ENCODE measurements at regions not wholly inside any gene's neighbourhood (a gene's known extent, or its start where the extent isn't known, plus 50 kb on each side); places are given as distances from the start of the nearest gene placed in this dataset.
"Not testable (repeated sequence)": the region's sequence is repeated elsewhere in the genome, so short reads cannot be mapped to it uniquely, and the experiment has no call there.

- 100% methylated on average over 1 of the region's 1 CpG for WGBS (ENCODE audit: insufficient coverage, insufficient read length)
- peaks cover 3% of the 10 kb centered on the region; the same call in 1 of the 2 replicates for H3K4me1 ChIP-seq (ENCODE audit: control insufficient read depth, insufficient read depth, low read length)
Observed at GRCh38 chr3:168803536-168803935, 707.8 kb upstream of the GOLIM4 start.

GRCh38 chr3:168802766-168803165 is 707.0 kb upstream of the GOLIM4 start:
- H3K27me3 ChIP-seq (ENCODE audit: control insufficient read depth, insufficient read depth, low read length) = no peaks in the 10 kb centered on the region
- DNase-seq (ENCODE audit: low read depth, low spot score) = no peak
- H3K4me1 ChIP-seq (ENCODE audit: control insufficient read depth, insufficient read depth, low read length) = peaks cover 3% of the 10 kb centered on the region; the same call in 1 of the 2 replicates
- WGBS (ENCODE audit: insufficient coverage, insufficient read length) = no CpG with 5 or more reads among the region's 4 CpGs
- H3K36me3 ChIP-seq (ENCODE audit: control insufficient read depth, insufficient read depth, low read length) = no peaks in the 10 kb centered on the region
- no peak overlapping the region for H3K27ac ChIP-seq (ENCODE audit: low read length)
- H3K4me3 ChIP-seq (ENCODE audit: low read length) = no peak overlapping the region
- H3K9me3 ChIP-seq (ENCODE audit: control insufficient read depth, insufficient read depth, low read length) = no peaks in the 10 kb centered on the region

More at GRCh38 chr3:168803536-168803935, 707.8 kb upstream of the GOLIM4 start:
- Histone ChIP-seq H3K27ac (ENCODE audit: low read length) (no peak overlapping the region), H3K4me3 (ENCODE audit: low read length) (no peak overlapping the region), H3K27me3 (ENCODE audit: control insufficient read depth, insufficient read depth, low read length) (no peaks in the 10 kb centered on the region), H3K9me3 (ENCODE audit: control insufficient read depth, insufficient read depth, low read length) (no peaks in the 10 kb centered on the region), H3K36me3 (ENCODE audit: control insufficient read depth, insufficient read depth, low read length) (no peaks in the 10 kb centered on the region)
- DNase-seq (ENCODE audit: low read depth, low spot score) = no peak

- no peak overlapping the region for H3K4me3 ChIP-seq (ENCODE audit: low read length)
- no peaks in the 10 kb centered on the region for H3K9me3 ChIP-seq (ENCODE audit: control insufficient read depth, insufficient read depth, low read length)
- WGBS (ENCODE audit: insufficient coverage, insufficient read length) = no CpG with 5 or more reads among the region's 1 CpG
- no peak overlapping the region for H3K27ac ChIP-seq (ENCODE audit: low read length)
- DNase-seq (ENCODE audit: low read depth, low spot score) = no peak
- H3K36me3 ChIP-seq (ENCODE audit: control insufficient read depth, insufficient read depth, low read length) = no peaks in the 10 kb centered on the region
- no peaks in the 10 kb centered on the region for H3K27me3 ChIP-seq (ENCODE audit: control insufficient read depth, insufficient read depth, low read length)
- H3K4me1 ChIP-seq (ENCODE audit: control insufficient read depth, insufficient read depth, low read length) = peaks cover 3% of the 10 kb centered on the region; the same call in 1 of the 2 replicates
Observed at GRCh38 chr3:168801794-168802193, 706.1 kb upstream of the GOLIM4 start.

GRCh38 chr3:168796339-168796738 is 700.6 kb upstream of the GOLIM4 start:
- no peak overlapping the region for H3K4me3 ChIP-seq (ENCODE audit: low read length)
- H3K9me3 ChIP-seq (ENCODE audit: control insufficient read depth, insufficient read depth, low read length) = no peaks in the 10 kb centered on the region
- no peaks in the 10 kb centered on the region for H3K4me1 ChIP-seq (ENCODE audit: control insufficient read depth, insufficient read depth, low read length)
- no CpG with 5 or more reads among the region's 3 CpGs for whole genome bisulfite sequencing (ENCODE audit: insufficient coverage, insufficient read length)
- no peak for DNase-seq (ENCODE audit: low read depth, low spot score)
- no peaks in the 10 kb centered on the region for H3K36me3 ChIP-seq (ENCODE audit: control insufficient read depth, insufficient read depth, low read length)
- H3K27me3 ChIP-seq (ENCODE audit: control insufficient read depth, insufficient read depth, low read length) = no peaks in the 10 kb centered on the region
- H3K27ac ChIP-seq (ENCODE audit: low read length) = no peak overlapping the region

- H3K36me3 ChIP-seq (ENCODE audit: control insufficient read depth, insufficient read depth, low read length) = no peaks in the 10 kb centered on the region
- WGBS (ENCODE audit: insufficient coverage, insufficient read length) = no CpG with 5 or more reads among the region's 2 CpGs
- no peak overlapping the region for H3K4me3 ChIP-seq (ENCODE audit: low read length)
- H3K4me1 ChIP-seq (ENCODE audit: control insufficient read depth, insufficient read depth, low read length) = no peaks in the 10 kb centered on the region
- H3K9me3 ChIP-seq (ENCODE audit: control insufficient read depth, insufficient read depth, low read length) = no peaks in the 10 kb centered on the region
- no peaks in the 10 kb centered on the region for H3K27me3 ChIP-seq (ENCODE audit: control insufficient read depth, insufficient read depth, low read length)
- no peak overlapping the region for H3K27ac ChIP-seq (ENCODE audit: low read length)
- DNase-seq (ENCODE audit: low read depth, low spot score) = no peak
Observed at GRCh38 chr3:168794427-168794826, 698.7 kb upstream of the GOLIM4 start.

GRCh38 chr3:168782193-168782592 is 686.5 kb upstream of the GOLIM4 start:
- no peak for DNase-seq (ENCODE audit: low read depth, low spot score)
- Histone ChIP-seq H3K4me3 (ENCODE audit: low read length) (no peak overlapping the region), H3K27ac (ENCODE audit: low read length) (no peak overlapping the region), H3K36me3 (ENCODE audit: control insufficient read depth, insufficient read depth, low read length) (no peaks in the 10 kb centered on the region), H3K27me3 (ENCODE audit: control insufficient read depth, insufficient read depth, low read length) (no peaks in the 10 kb centered on the region), H3K9me3 (ENCODE audit: control insufficient read depth, insufficient read depth, low read length) (no peaks in the 10 kb centered on the region), H3K4me1 (ENCODE audit: control insufficient read depth, insufficient read depth, low read length) (peaks cover 2% of the 10 kb centered on the region)
- no CpG with 5 or more reads among the region's 3 CpGs for WGBS (ENCODE audit: insufficient coverage, insufficient read length)

- no CpG with 5 or more reads among the region's 28 CpGs for WGBS (ENCODE audit: insufficient coverage, insufficient read length)
- not testable (repeated sequence) for H3K4me3 ChIP-seq (ENCODE audit: low read length); H3K27me3 ChIP-seq (ENCODE audit: control insufficient read depth, insufficient read depth, low read length); DNase-seq (ENCODE audit: low read depth, low spot score); H3K9me3 ChIP-seq (ENCODE audit: control insufficient read depth, insufficient read depth, low read length); H3K4me1 ChIP-seq (ENCODE audit: control insufficient read depth, insufficient read depth, low read length); H3K27ac ChIP-seq (ENCODE audit: low read length); H3K36me3 ChIP-seq (ENCODE audit: control insufficient read depth, insufficient read depth, low read length)
Observed at GRCh38 chr3:168779970-168780645, 684.4 kb upstream of the GOLIM4 start.

- DNase-seq (ENCODE audit: low read depth, low spot score) = no peak
- Histone ChIP-seq H3K4me3 (ENCODE audit: low read length) (no peak overlapping the region), H3K9me3 (ENCODE audit: control insufficient read depth, insufficient read depth, low read length) (no peaks in the 10 kb centered on the region), H3K27ac (ENCODE audit: low read length) (no peak overlapping the region), H3K27me3 (ENCODE audit: control insufficient read depth, insufficient read depth, low read length) (no peaks in the 10 kb centered on the region), H3K36me3 (ENCODE audit: control insufficient read depth, insufficient read depth, low read length) (no peaks in the 10 kb centered on the region), H3K4me1 (ENCODE audit: control insufficient read depth, insufficient read depth, low read length) (no peaks in the 10 kb centered on the region)
- no CpG with 5 or more reads among the region's 1 CpG for WGBS (ENCODE audit: insufficient coverage, insufficient read length)
Observed at GRCh38 chr3:168753724-168754123, 658.0 kb upstream of the GOLIM4 start.

- no peak overlapping the region for H3K27ac ChIP-seq (ENCODE audit: low read length)
- H3K36me3 ChIP-seq (ENCODE audit: control insufficient read depth, insufficient read depth, low read length) = no peaks in the 10 kb centered on the region
- DNase-seq (ENCODE audit: low read depth, low spot score) = no peak
Observed at GRCh38 chr3:168752339-168752738, 656.6 kb upstream of the GOLIM4 start.

GRCh38 chr3:168747697-168748096 is 652.0 kb upstream of the GOLIM4 start:
- WGBS (ENCODE audit: insufficient coverage, insufficient read length) = no CpG with 5 or more reads among the region's 3 CpGs
- H3K9me3 ChIP-seq (ENCODE audit: control insufficient read depth, insufficient read depth, low read length) = no peaks in the 10 kb centered on the region
- H3K4me1 ChIP-seq (ENCODE audit: control insufficient read depth, insufficient read depth, low read length) = no peaks in the 10 kb centered on the region
- no peak for DNase-seq (ENCODE audit: low read depth, low spot score)
- H3K27ac ChIP-seq (ENCODE audit: low read length) = no peak overlapping the region
- no peaks in the 10 kb centered on the region for H3K27me3 ChIP-seq (ENCODE audit: control insufficient read depth, insufficient read depth, low read length)
- H3K36me3 ChIP-seq (ENCODE audit: control insufficient read depth, insufficient read depth, low read length) = no peaks in the 10 kb centered on the region
- H3K4me3 ChIP-seq (ENCODE audit: low read length) = no peak overlapping the region

More at GRCh38 chr3:168752339-168752738, 656.6 kb upstream of the GOLIM4 start:
- H3K4me1 ChIP-seq (ENCODE audit: control insufficient read depth, insufficient read depth, low read length) = no peaks in the 10 kb centered on the region
- H3K27me3 ChIP-seq (ENCODE audit: control insufficient read depth, insufficient read depth, low read length) = no peaks in the 10 kb centered on the region
- no peaks in the 10 kb centered on the region for H3K9me3 ChIP-seq (ENCODE audit: control insufficient read depth, insufficient read depth, low read length)
- no peak overlapping the region for H3K4me3 ChIP-seq (ENCODE audit: low read length)

All from iPS DF 6.9 (cell line).